SK-N-SH (cell line): ENCODE measurements at regions not wholly inside any gene's neighbourhood (a gene's known extent, or its start where the extent isn't known, plus 50 kb on each side); places are given as distances from the start of the nearest gene placed in this dataset.
"Not testable (repeated sequence)": the region's sequence is repeated elsewhere in the genome, so short reads cannot be mapped to it uniquely, and the experiment has no call there.

Source experiments
- CTCF ChIA-PET: fragments of 300-600, 350-600 bp; formaldehyde crosslinking; extraction: SDS; loops from one replicate; lab custom pipeline; 2021; lab: Yijun Ruan, JAX
- POLR2A ChIA-PET: fragments of 350-600 bp; sonication (Branson Sonifier 250); formaldehyde crosslinking; extraction: SDS; loops from one replicate; lab custom pipeline; 2020; ENCODE audit warnings: antibody characterized with exemption, inconsistent platforms; lab: Yijun Ruan, JAX
- DNase-seq: peaks from one replicate; pipeline ENCODE4 v3.0.0; 2012
- H2AFZ ChIP-seq: fragments of 200-600 bp; sonication (generic); 2 replicates; pipeline ENCODE4 v1.8.1; 2016; ENCODE audit warnings: antibody characterized with exemption, mild to moderate bottlenecking, low read depth
- H3F3A ChIP-seq: fragments of 200-600 bp; sonication (generic); replicated peaks from 2 replicates; pipeline ENCODE3; 2016; ENCODE audit warnings: antibody characterized with exemption, mild to moderate bottlenecking; ENCODE audit not compliant: insufficient read depth
- H3K27ac ChIP-seq, 2 experiments: fragments of 200-500 bp in 1 of 2; fragments of 200-600 bp in 1 of 2; sonication (Bioruptor generic) in 1 of 2; sonication (generic), shearing (Covaris generic) in 1 of 2; 2 replicates each; pipeline versions ENCODE4 v1.5.1 to v1.6.1; 2014 to 2016; ENCODE audit warnings: low read depth in 2 of 2, inconsistent platforms in 1 of 2, low read length in 1 of 2, mild to moderate bottlenecking in 1 of 2, mixed read lengths in 1 of 2
- H3K27me3 ChIP-seq: fragments of 200-600 bp; sonication (generic), shearing (Covaris generic); 2 replicates; pipeline ENCODE4 v1.6.1; 2016; ENCODE audit warnings: mixed run types; ENCODE audit not compliant: insufficient read depth
- H3K36me3 ChIP-seq, 2 experiments: fragments of 200-500 bp in 1 of 2; fragments of 200-600 bp in 1 of 2; sonication (Bioruptor generic) in 1 of 2; sonication (generic) in 1 of 2; replicated peaks in 1 of 2; 2 replicates each; pipeline versions ENCODE3 to v1.5.1; 2014 to 2016; ENCODE audit warnings: low read length in 1 of 2, mild to moderate bottlenecking in 1 of 2; ENCODE audit not compliant: insufficient read depth in 2 of 2, control insufficient read depth in 1 of 2
- H3K4me1 ChIP-seq, 2 experiments: fragments of 200-500 bp in 1 of 2; fragments of 200-600 bp in 1 of 2; sonication (Bioruptor generic) in 1 of 2; sonication (generic), shearing (Covaris generic) in 1 of 2; 2 replicates each; pipeline versions ENCODE4 v1.5.1 to v1.6.1; 2014 to 2016; ENCODE audit warnings: low read depth in 1 of 2, low read length in 1 of 2, mixed run types in 1 of 2; ENCODE audit not compliant: insufficient read depth in 2 of 2, control insufficient read depth in 1 of 2
- H3K4me2 ChIP-seq: fragments of 200-600 bp; sonication (generic), shearing (Covaris generic); 2 replicates; pipeline ENCODE4 v1.6.1; 2017; ENCODE audit warnings: mixed run types
- H3K4me3 ChIP-seq, 2 experiments: fragments of 200-500 bp in 1 of 2; fragments of 200-600 bp in 1 of 2; sonication (Bioruptor generic) in 1 of 2; sonication (generic), shearing (Covaris generic) in 1 of 2; 2 replicates each; pipeline versions ENCODE4 v1.5.1 to v1.8.1; 2014 to 2016; ENCODE audit warnings: low read depth in 2 of 2, inconsistent platforms in 1 of 2, low read length in 1 of 2, mild to moderate bottlenecking in 1 of 2, mixed read lengths in 1 of 2, moderate library complexity in 1 of 2
- H3K79me2 ChIP-seq: fragments of 200-600 bp; sonication (generic); 2 replicates; pipeline ENCODE4 v1.8.1; 2017; ENCODE audit warnings: mild to moderate bottlenecking; ENCODE audit not compliant: insufficient read depth
- H3K9ac ChIP-seq: fragments of 200-600 bp; sonication (generic); 2 replicates; pipeline ENCODE4 v1.6.1; 2017; ENCODE audit warnings: mixed run types
- H3K9me2 ChIP-seq: fragments of 200-600 bp; sonication (generic); 2 replicates; pipeline ENCODE4 v1.6.1; 2017; ENCODE audit warnings: mixed run types
- H3K9me3 ChIP-seq: fragments of 200-600 bp; sonication (generic); 2 replicates; pipeline ENCODE4 v1.6.1; 2017; ENCODE audit warnings: mixed run types, mild to moderate bottlenecking, moderate library complexity
- H4K20me1 ChIP-seq: fragments of 200-600 bp; sonication (generic); 2 replicates; pipeline ENCODE4 v1.6.1; 2017; ENCODE audit warnings: mild to moderate bottlenecking, mixed run types; ENCODE audit not compliant: insufficient read depth
- CHD2 ChIP-seq: fragments of 150-350 bp; IDR thresholded peaks from 2 replicates; pipeline ENCODE4 v1.6.1; 2018; ENCODE audit warnings: low read length; ENCODE audit not compliant: partially characterized antibody
- CTCF ChIP-seq: fragments of 200-600 bp; sonication (generic); IDR thresholded peaks from 2 replicates; pipeline ENCODE4 v1.6.1; 2017; ENCODE audit warnings: antibody characterized with exemption, mild to moderate bottlenecking, moderate library complexity
- EZH2phosphoT487 ChIP-seq: fragments of 200-600 bp; sonication (generic); IDR thresholded peaks from 2 replicates; pipeline ENCODE4 v1.6.1; 2017; ENCODE audit warnings: low read depth, mixed run types, mild to moderate bottlenecking, antibody characterized with exemption, moderate library complexity, borderline replicate concordance
- FOXM1 ChIP-seq: IDR thresholded peaks from 2 replicates; pipeline ENCODE4 v1.4.0; 2012; ENCODE audit warnings: low read depth, mild to moderate bottlenecking
- IRF3 ChIP-seq: fragments of 150-350 bp; IDR thresholded peaks from 2 replicates; pipeline ENCODE4 v1.6.1; 2016; ENCODE audit warnings: mild to moderate bottlenecking, low read depth, low read length
- MAX ChIP-seq: IDR thresholded peaks from 2 replicates; pipeline ENCODE4 v1.4.0; 2012; ENCODE audit warnings: low read depth
- NFIC ChIP-seq: IDR thresholded peaks from 2 replicates; pipeline ENCODE4 v1.4.0; 2012; ENCODE audit warnings: borderline replicate concordance
- RFX5 ChIP-seq: IDR thresholded peaks from 2 replicates; pipeline ENCODE4 v1.6.1; 2012; ENCODE audit warnings: mild to moderate bottlenecking, improper control_type of control experiment, low read length
- RXRA ChIP-seq: IDR thresholded peaks from 2 replicates; pipeline ENCODE4 v1.4.0; 2012; ENCODE audit warnings: low read depth, mild to moderate bottlenecking, borderline replicate concordance
- TEAD4 ChIP-seq: IDR thresholded peaks from 2 replicates; pipeline ENCODE4 v1.4.0; 2012; ENCODE audit warnings: mild to moderate bottlenecking, borderline replicate concordance; ENCODE audit not compliant: insufficient read depth
- YY1 ChIP-seq: IDR thresholded peaks from 2 replicates; pipeline ENCODE4 v1.4.0; 2012; ENCODE audit warnings: low read depth, mild to moderate bottlenecking
- WGBS: methylation state at CpG from one replicate; pipeline ENCODE4 v1.1.6; 2017; ENCODE audit warnings: low lambda C conversion rate; 5-methylcytosine and 5-hydroxymethylcytosine counted together
- TF ChIP-seq, protein P1 (sequence below): IDR thresholded peaks from 2 replicates; pipeline ENCODE4 v1.4.0; 2012; ENCODE audit warnings: low read depth, borderline replicate concordance

DNA sequence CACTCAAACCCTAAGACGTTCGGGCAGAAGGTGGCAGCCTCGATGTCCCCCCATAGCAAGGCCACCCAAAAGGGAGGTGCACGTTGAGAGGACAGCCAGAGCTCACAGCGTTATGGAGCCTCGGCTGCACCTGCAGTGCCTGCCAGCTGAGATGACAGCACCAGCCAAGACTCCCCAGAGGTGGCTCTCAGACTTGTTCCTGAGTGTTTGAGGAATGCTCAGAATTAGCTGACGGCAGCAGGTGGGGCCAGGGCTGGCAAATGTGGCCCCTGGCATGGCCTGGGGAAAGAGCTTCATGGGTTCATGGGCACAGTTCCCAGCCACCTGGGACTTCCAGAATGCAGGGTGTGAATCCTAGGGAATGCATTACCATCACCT, 177.8 kb downstream of the KLF13 start:
- peaks cover 0 to 16% of the 10 kb centered on the region in 2 experiments; a peak in 2 of 4 replicates for H3K4me1 ChIP-seq
- no peaks in the 10 kb centered on the region for H3K9me3 ChIP-seq
- no peak overlapping the region for H2AFZ ChIP-seq
- H3K27ac ChIP-seq: no peak overlapping the region
- no peaks in the 10 kb centered on the region for H3K27me3 ChIP-seq
- no peaks in the 10 kb centered on the region for H3K36me3 ChIP-seq
- H3K79me2 ChIP-seq: no peaks in the 10 kb centered on the region
- H3K9me2 ChIP-seq: no peaks in the 10 kb centered on the region
- DNase-seq: no peak
- CTCF ChIA-PET: interaction anchor here (1.3 to 3.9 kb wide), 2 partner anchors 16 to 470 kb away, joined by 5 to 13 read pairs; no protein-coding TSS in a partner anchor
- no peak overlapping the region for H3K9ac ChIP-seq
- H3K4me3 ChIP-seq: no peak overlapping the region
- no peaks in the 10 kb centered on the region for H4K20me1 ChIP-seq
- H3F3A ChIP-seq: no peaks in the 10 kb centered on the region
- TF ChIP-seq FOXM1: no peak
- TF ChIP-seq, all 33 proteins: peak for 0
- H3K4me2 ChIP-seq: no peak overlapping the region
- POLR2A ChIA-PET: no interaction called here
- WGBS: 34% methylated on average over 7 of the region's 7 CpGs

DNA sequence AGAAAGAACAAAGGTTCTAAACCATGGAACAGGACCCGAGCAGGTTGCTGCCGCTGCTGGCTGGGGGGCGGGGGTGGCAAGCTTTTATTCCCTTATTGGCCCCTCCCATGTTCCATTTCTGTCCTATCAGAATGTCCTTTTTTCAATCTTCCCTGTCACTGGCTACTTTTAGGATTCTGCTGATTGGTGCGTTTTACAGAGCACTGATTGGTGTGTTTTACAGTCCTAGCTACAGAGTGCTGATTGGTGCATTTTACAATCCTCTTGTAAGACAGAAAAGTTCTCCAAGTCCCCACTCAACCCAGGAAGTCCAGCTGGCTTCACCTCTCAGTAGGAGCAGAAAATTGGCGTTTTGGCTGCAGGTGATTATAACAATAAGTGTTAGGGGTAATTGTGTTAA, 180.9 kb downstream of the KLF13 start:
- H3K4me1 ChIP-seq, DNase-seq, H3K9ac ChIP-seq, H3K79me2 ChIP-seq, H3K27ac ChIP-seq, H3K36me3 ChIP-seq, H3F3A ChIP-seq, H3K4me2 ChIP-seq, H4K20me1 ChIP-seq, H3K27me3 ChIP-seq, H3K4me3 ChIP-seq, H3K9me2 ChIP-seq, H2AFZ ChIP-seq, POLR2A ChIA-PET, H3K9me3 ChIP-seq: not testable (repeated sequence)
- WGBS: 43% methylated on average over 5 of the region's 5 CpGs
- CTCF ChIA-PET: interaction anchor here (0.6 kb wide), 1 partner anchor 43 kb away, joined by 3 read pairs; no protein-coding TSS in a partner anchor

- CTCF ChIA-PET: no interaction called here
- WGBS: 84% methylated on average over 10 of the region's 10 CpGs
- POLR2A ChIA-PET: no interaction called here
Measured at GRCh38 chr15:31508656-31509055, 182.0 kb downstream of the KLF13 start.

More at GRCh38 chr15:31508656-31509055, 182.0 kb downstream of the KLF13 start:
- Histone ChIP-seq H3K9me2 (no peaks in the 10 kb centered on the region), H3K4me1 (peaks cover 0 to 2% of the 10 kb centered on the region in 2 experiments; a peak in 1 of 4 replicates), H3K79me2 (no peaks in the 10 kb centered on the region), H4K20me1 (no peaks in the 10 kb centered on the region), H3K9ac (no peak overlapping the region), H2AFZ (no peak overlapping the region), H3K9me3 (no peaks in the 10 kb centered on the region), H3K27me3 (no peaks in the 10 kb centered on the region), H3F3A (no peaks in the 10 kb centered on the region), H3K4me2 (no peak overlapping the region), H3K4me3 (no peak overlapping the region), H3K27ac (no peak overlapping the region), H3K36me3 (no peaks in the 10 kb centered on the region)
- TF ChIP-seq CHD2 (no peak), EZH2phosphoT487 (no peak), IRF3 (no peak), TEAD4 (no peak), RFX5 (no peak), NFIC (no peak), MAX (no peak), YY1 (no peak), CTCF (no peak), RXRA (no peak)
- TF ChIP-seq, protein P1, sequence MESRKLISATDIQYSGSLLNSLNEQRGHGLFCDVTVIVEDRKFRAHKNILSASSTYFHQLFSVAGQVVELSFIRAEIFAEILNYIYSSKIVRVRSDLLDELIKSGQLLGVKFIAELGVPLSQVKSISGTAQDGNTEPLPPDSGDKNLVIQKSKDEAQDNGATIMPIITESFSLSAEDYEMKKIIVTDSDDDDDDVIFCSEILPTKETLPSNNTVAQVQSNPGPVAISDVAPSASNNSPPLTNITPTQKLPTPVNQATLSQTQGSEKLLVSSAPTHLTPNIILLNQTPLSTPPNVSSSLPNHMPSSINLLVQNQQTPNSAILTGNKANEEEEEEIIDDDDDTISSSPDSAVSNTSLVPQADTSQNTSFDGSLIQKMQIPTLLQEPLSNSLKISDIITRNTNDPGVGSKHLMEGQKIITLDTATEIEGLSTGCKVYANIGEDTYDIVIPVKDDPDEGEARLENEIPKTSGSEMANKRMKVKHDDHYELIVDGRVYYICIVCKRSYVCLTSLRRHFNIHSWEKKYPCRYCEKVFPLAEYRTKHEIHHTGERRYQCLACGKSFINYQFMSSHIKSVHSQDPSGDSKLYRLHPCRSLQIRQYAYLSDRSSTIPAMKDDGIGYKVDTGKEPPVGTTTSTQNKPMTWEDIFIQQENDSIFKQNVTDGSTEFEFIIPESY: no peak
- no peak for DNase-seq
